Caco-2 (cell line): ENCODE measurements at regions not wholly inside any gene's neighbourhood (a gene's known extent, or its start where the extent isn't known, plus 50 kb on each side); places are given as distances from the start of the nearest gene placed in this dataset.

Experiments
- BruUV-seq: library from RNA; stranded (reverse); fragments of 400-500 nt; replicated peaks from 2 replicates; lab custom pipeline; 2021; lab: Mats Ljungman, UMichigan
- CTCF ChIA-PET: fragments of 300-600 bp; sonication (Branson Sonifier 250); formaldehyde crosslinking; loops from one replicate; lab custom pipeline; 2022; ENCODE audit warnings: antibody characterized with exemption; lab: Charles Lee
- POLR2A ChIA-PET: fragments of 300-600 bp; sonication (Branson Sonifier 250); formaldehyde crosslinking; loops from one replicate; lab custom pipeline; 2022; ENCODE audit warnings: antibody characterized with exemption; lab: Charles Lee
- DNase-seq, 2 experiments: peaks; one replicate each; pipeline versions ENCODE4 v3.0.0 to v3.0.0-alpha.2; 2020 to 2022
- H3K27me3 ChIP-seq: replicated peaks from 2 replicates; pipeline ENCODE4 v1.6.0; 2011; ENCODE audit warnings: low read length; ENCODE audit not compliant: control insufficient read depth, insufficient read depth
- H3K36me3 ChIP-seq: 2 replicates; pipeline ENCODE4 v1.5.1; 2011; ENCODE audit warnings: low read length; ENCODE audit not compliant: control insufficient read depth, insufficient read depth
- H3K4me1 ChIP-seq: fragments of 250-450 bp; sonication (Bioruptor Pico); 2 replicates; pipeline ENCODE4 v1.5.1; 2020; ENCODE audit warnings: mild to moderate bottlenecking
- H3K4me3 ChIP-seq: 2 replicates; pipeline ENCODE4 v1.5.1; 2011; ENCODE audit warnings: low read depth, mild to moderate bottlenecking, control low read depth, low read length
- H3K9me3 ChIP-seq: fragments of 250-450 bp; sonication (Bioruptor Pico); 2 replicates; pipeline ENCODE4 v1.5.1; 2020; ENCODE audit warnings: mild to moderate bottlenecking, moderate library complexity
- H3K27ac Mint-ChIP-seq: one replicate; pipeline ENCODE4 v1.8.0; 2022; ENCODE audit warnings: mixed read lengths; ENCODE audit not compliant: unreplicated experiment
- H3K27me3 Mint-ChIP-seq: one replicate; pipeline ENCODE4 v1.8.0; 2022; ENCODE audit warnings: mixed read lengths; ENCODE audit not compliant: insufficient read depth, unreplicated experiment
- H3K36me3 Mint-ChIP-seq: one replicate; pipeline ENCODE4 v1.8.0; 2022; ENCODE audit warnings: mild to moderate bottlenecking, mixed read lengths; ENCODE audit not compliant: insufficient read depth, unreplicated experiment
- H3K4me1 Mint-ChIP-seq: one replicate; pipeline ENCODE4 v1.8.0; 2022; ENCODE audit warnings: low read depth, mixed read lengths; ENCODE audit not compliant: unreplicated experiment
- H3K4me3 Mint-ChIP-seq: one replicate; pipeline ENCODE4 v1.8.0; 2022; ENCODE audit warnings: mild to moderate bottlenecking, moderate library complexity, mixed read lengths; ENCODE audit not compliant: unreplicated experiment
- H3K9me3 Mint-ChIP-seq: one replicate; pipeline ENCODE4 v1.8.0; 2022; ENCODE audit warnings: mixed read lengths; ENCODE audit not compliant: unreplicated experiment
- CTCF ChIP-seq, 2 experiments: fragments of 200-600 bp in 1 of 2; IDR thresholded peaks; 1 replicate in 1 of 2; 2 replicates in 1 of 2; pipeline versions ENCODE4 v1.5.1 to v1.8.0; 2011 to 2022; ENCODE audit warnings: antibody characterized with exemption in 1 of 2, control low read depth in 1 of 2, inconsistent platforms in 1 of 2, low read depth in 1 of 2, low read length in 1 of 2, mild to moderate bottlenecking in 1 of 2, moderate library complexity in 1 of 2; ENCODE audit not compliant: insufficient read depth in 1 of 2, severe bottlenecking in 1 of 2, unreplicated experiment in 1 of 2
- intact Hi-C: fragments of 100-400 bp; cut with micrococcal nuclease; formaldehyde crosslinking; loops from one replicate; pipeline ENCODE4 v1.10.0; 2022; ENCODE audit not compliant: unreplicated experiment

- Mint-ChIP-seq H3K27ac (no peak overlapping the region), H3K4me1 (no peaks in the 10 kb centered on the region), H3K36me3 (no peaks in the 10 kb centered on the region), H3K9me3 (no peaks in the 10 kb centered on the region), H3K4me3 (no peak overlapping the region), H3K27me3 (no peaks in the 10 kb centered on the region)
- intact Hi-C loops, result no loop called here
- no peak overlapping the region for H3K4me3 ChIP-seq
- H3K9me3 ChIP-seq, result no peaks in the 10 kb centered on the region
- no peaks in the 10 kb centered on the region for H3K36me3 ChIP-seq
- CTCF ChIA-PET, result no interaction called here
- DNase-seq, result no peak
- no peaks in the 10 kb centered on the region for H3K27me3 ChIP-seq
- TF ChIP-seq CTCF (IDR thresholded peaks at IDR 0.05; ENCODE audit: insufficient read depth in 1 of 2, low read depth in 1 of 2, low read length in 1 of 2, severe bottlenecking in 1 of 2, unreplicated experiment in 1 of 2), result no peak
- BruUV-seq, result no TSS peak
- POLR2A ChIA-PET, result no interaction called here
- no peaks in the 10 kb centered on the region for H3K4me1 ChIP-seq
Observed at GRCh38 chr18:73381016-73381698, 513.4 kb upstream of the NETO1 start.

GRCh38 chr18:73366713-73367112, 498.9 kb upstream of the NETO1 start:
- Histone ChIP-seq H3K36me3 (no peaks in the 10 kb centered on the region), H3K27me3 (no peaks in the 10 kb centered on the region), H3K4me3 (no peak overlapping the region), H3K9me3 (no peaks in the 10 kb centered on the region), H3K4me1 (no peaks in the 10 kb centered on the region)
- no peak for TF ChIP-seq CTCF (IDR thresholded peaks at IDR 0.05; ENCODE audit: insufficient read depth in 1 of 2, low read depth in 1 of 2, low read length in 1 of 2, severe bottlenecking in 1 of 2, unreplicated experiment in 1 of 2)
- intact Hi-C loops, result no loop called here
- no TSS peak for BruUV-seq
- no peak for DNase-seq
- Mint-ChIP-seq H3K36me3 (no peaks in the 10 kb centered on the region), H3K27ac (no peak overlapping the region), H3K9me3 (no peaks in the 10 kb centered on the region), H3K4me3 (no peak overlapping the region), H3K27me3 (no peaks in the 10 kb centered on the region), H3K4me1 (no peaks in the 10 kb centered on the region)
- CTCF ChIA-PET, result no interaction called here
- POLR2A ChIA-PET, result no interaction called here

GRCh38 chr18:73365018-73365417, 497.2 kb upstream of the NETO1 start:
- BruUV-seq, result no TSS peak
- H3K9me3 ChIP-seq, result no peaks in the 10 kb centered on the region
- no peaks in the 10 kb centered on the region for H3K9me3 Mint-ChIP-seq
- no peaks in the 10 kb centered on the region for H3K27me3 Mint-ChIP-seq
- no peaks in the 10 kb centered on the region for H3K4me1 Mint-ChIP-seq
- no peak overlapping the region for H3K4me3 ChIP-seq
- ChIA-PET POLR2A (no interaction called here), CTCF (no interaction called here)
- no peaks in the 10 kb centered on the region for H3K27me3 ChIP-seq
- intact Hi-C loops, result no loop called here
- H3K36me3 Mint-ChIP-seq, result no peaks in the 10 kb centered on the region
- DNase-seq, result no peak
- H3K27ac Mint-ChIP-seq, result no peak overlapping the region
- TF ChIP-seq CTCF (IDR thresholded peaks at IDR 0.05; ENCODE audit: insufficient read depth in 1 of 2, low read depth in 1 of 2, low read length in 1 of 2, severe bottlenecking in 1 of 2, unreplicated experiment in 1 of 2), result no peak
- no peaks in the 10 kb centered on the region for H3K4me1 ChIP-seq
- H3K4me3 Mint-ChIP-seq, result no peak overlapping the region
- H3K36me3 ChIP-seq, result no peaks in the 10 kb centered on the region
